Epidermal melanocyte (primary cell): ENCODE measurements at regions not wholly inside any gene's neighbourhood (a gene's known extent, or its start where the extent isn't known, plus 50 kb on each side); places are given as distances from the start of the nearest gene placed in this dataset.

Source experiments
- DNase-seq: peaks from one replicate; pipeline ENCODE4 v3.0.0; 2011; ENCODE audit warnings: low spot score; ENCODE audit not compliant: insufficient read length

GRCh38 chr7:136069840-136070529 lies 92.8 kb upstream of the MTPN start:
- no peak for DNase-seq

GRCh38 chr7:136067277-136067676 lies 90.1 kb upstream of the MTPN start:
- DNase-seq, result no peak

GRCh38 chr7:136066304-136067143 lies 89.4 kb upstream of the MTPN start:
- no peak for DNase-seq

- DNase-seq, result no peak
Measured at GRCh38 chr7:136064627-136065237, 87.6 kb upstream of the MTPN start.

GRCh38 chr7:136064081-136064480 lies 86.9 kb upstream of the MTPN start:
- no peak for DNase-seq

GRCh38 chr7:136063326-136063666 lies 86.1 kb upstream of the MTPN start:
- DNase-seq, result no peak

- DNase-seq, result no peak
Measured at GRCh38 chr7:136062625-136063325, 85.6 kb upstream of the MTPN start.

GRCh38 chr7:136061433-136061832 lies 84.3 kb upstream of the MTPN start:
- no peak for DNase-seq

- DNase-seq, result no peak
Measured at GRCh38 chr7:136058546-136058945, 81.4 kb upstream of the MTPN start.

- DNase-seq, result no peak
Measured at GRCh38 chr7:136057509-136057908, 80.3 kb upstream of the MTPN start.

- DNase-seq, result no peak
Measured at GRCh38 chr7:136056651-136057231, 79.6 kb upstream of the MTPN start.

- no peak for DNase-seq
Measured at GRCh38 chr7:136055266-136055665, 78.1 kb upstream of the MTPN start.

- DNase-seq, result no peak
Measured at GRCh38 chr7:136053689-136054485, 76.7 kb upstream of the MTPN start.

- DNase-seq, result no peak
Measured at GRCh38 chr7:136051203-136051928, 74.2 kb upstream of the MTPN start.

GRCh38 chr7:136050462-136050847 lies 73.3 kb upstream of the MTPN start:
- no peak for DNase-seq

- no peak for DNase-seq
Measured at GRCh38 chr7:136049818-136050461, 72.8 kb upstream of the MTPN start.

- DNase-seq, result no peak
Measured at GRCh38 chr7:136049117-136049516, 72.0 kb upstream of the MTPN start.

- DNase-seq, result no peak
Measured at GRCh38 chr7:136046548-136046947, 69.4 kb upstream of the MTPN start.

GRCh38 chr7:136045992-136046391 lies 68.8 kb upstream of the MTPN start:
- no peak for DNase-seq

- DNase-seq, result no peak
Measured at GRCh38 chr7:136045181-136045580, 68.0 kb upstream of the MTPN start.
